Urinary bladder (tissue), 4 donors: ENCODE measurements at regions not wholly inside any gene's neighbourhood (a gene's known extent, or its start where the extent isn't known, plus 50 kb on each side); places are given as distances from the start of the nearest gene placed in this dataset. TPM values are rescaled to one million over a fixed set of nuclear protein-coding genes. Genes with fewer than 3 reads are reported as not detected.

Source experiments
- DNase-seq: peaks from one replicate; pipeline ENCODE4 v3.0.0-alpha.2; 2015; ENCODE audit errors: extremely low spot score
- H3K27ac ChIP-seq: one replicate; pipeline ENCODE4 v1.5.1; 2013; ENCODE audit warnings: low read depth, mild to moderate bottlenecking, moderate library complexity
- H3K36me3 ChIP-seq: one replicate; pipeline ENCODE4 v1.6.1; 2013; ENCODE audit warnings: mild to moderate bottlenecking, moderate library complexity; ENCODE audit not compliant: insufficient read depth
- H3K4me1 ChIP-seq: one replicate; pipeline ENCODE4 v1.6.1; 2013; ENCODE audit warnings: mild to moderate bottlenecking, moderate library complexity; ENCODE audit not compliant: insufficient read depth
- H3K4me3 ChIP-seq: one replicate; pipeline ENCODE4 v1.5.1; 2013; ENCODE audit warnings: low read depth, low read length
- WGBS: extraction: QIAGEN DNeasy Blood & Tissue Kit; methylation state at CpG from one replicate; pipeline ENCODE4 v1.1.7; 2013; 5-methylcytosine and 5-hydroxymethylcytosine counted together
- small RNA-seq: library from RNA; depleted of rRNA; stranded (forward); fragments of <200 nt; gene quantifications from one replicate; pipeline ENCODE3, GENCODE V24; 2014
- donor health status: healthy with polysubstance abuse.
- donor health status: healthy.

DNA sequence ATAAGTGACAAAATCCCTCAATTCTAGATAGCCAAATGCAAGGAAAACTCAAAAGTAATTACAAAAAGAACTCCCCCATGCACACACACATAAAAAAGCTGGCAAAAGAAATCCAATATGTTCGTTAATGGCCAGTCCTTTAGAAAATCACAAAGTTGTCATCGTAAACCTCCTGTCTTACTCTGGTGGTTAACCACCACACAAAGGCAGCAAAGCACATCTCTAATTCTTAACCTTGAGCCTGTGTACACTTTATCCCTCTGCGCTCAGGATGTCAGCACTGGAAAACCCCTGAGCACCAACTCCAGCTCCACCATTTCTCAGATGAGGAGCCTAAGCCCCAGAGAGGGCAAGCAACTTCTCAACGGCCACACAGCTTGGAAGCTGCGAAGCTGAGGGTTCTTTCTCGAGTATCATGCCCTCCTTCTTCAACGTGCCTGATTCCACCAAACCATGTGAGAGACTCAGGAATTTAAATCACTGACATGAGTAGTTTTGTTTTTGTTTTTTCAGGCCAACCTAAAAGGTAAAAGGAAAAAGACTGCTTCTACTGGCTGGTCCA lies 72.5 kb downstream of the C16orf95 start:
- Histone ChIP-seq H3K36me3 (no peaks in the 10 kb centered on the region), H3K27ac (no peak overlapping the region), H3K4me1 (no peaks in the 10 kb centered on the region), H3K4me3 (no peak overlapping the region)
- 75% methylated on average over 7 of the region's 7 CpGs for WGBS
- DNase-seq: no peak

DNA sequence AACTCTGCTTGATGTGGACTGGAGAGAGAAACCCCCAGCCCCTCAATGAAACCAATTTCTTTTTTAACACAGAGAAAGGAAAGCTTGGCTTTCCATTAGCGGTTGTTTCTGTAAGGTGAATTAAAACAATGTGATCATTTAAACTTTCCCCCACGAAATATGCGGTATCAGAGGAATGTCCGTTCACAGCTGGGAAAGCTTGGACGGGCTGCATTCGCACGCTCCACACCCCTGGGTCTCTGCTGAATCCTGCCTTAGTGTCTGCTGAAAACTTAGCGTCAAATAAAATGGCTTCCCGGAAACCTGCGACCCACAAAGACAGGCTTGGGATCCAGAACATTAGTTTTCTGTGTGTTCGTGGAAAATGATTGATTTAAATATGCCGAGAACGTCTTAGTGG lies 71.7 kb downstream of the C16orf95 start:
- WGBS: 80% methylated on average over 13 of the region's 13 CpGs
- no peak for DNase-seq

DNA sequence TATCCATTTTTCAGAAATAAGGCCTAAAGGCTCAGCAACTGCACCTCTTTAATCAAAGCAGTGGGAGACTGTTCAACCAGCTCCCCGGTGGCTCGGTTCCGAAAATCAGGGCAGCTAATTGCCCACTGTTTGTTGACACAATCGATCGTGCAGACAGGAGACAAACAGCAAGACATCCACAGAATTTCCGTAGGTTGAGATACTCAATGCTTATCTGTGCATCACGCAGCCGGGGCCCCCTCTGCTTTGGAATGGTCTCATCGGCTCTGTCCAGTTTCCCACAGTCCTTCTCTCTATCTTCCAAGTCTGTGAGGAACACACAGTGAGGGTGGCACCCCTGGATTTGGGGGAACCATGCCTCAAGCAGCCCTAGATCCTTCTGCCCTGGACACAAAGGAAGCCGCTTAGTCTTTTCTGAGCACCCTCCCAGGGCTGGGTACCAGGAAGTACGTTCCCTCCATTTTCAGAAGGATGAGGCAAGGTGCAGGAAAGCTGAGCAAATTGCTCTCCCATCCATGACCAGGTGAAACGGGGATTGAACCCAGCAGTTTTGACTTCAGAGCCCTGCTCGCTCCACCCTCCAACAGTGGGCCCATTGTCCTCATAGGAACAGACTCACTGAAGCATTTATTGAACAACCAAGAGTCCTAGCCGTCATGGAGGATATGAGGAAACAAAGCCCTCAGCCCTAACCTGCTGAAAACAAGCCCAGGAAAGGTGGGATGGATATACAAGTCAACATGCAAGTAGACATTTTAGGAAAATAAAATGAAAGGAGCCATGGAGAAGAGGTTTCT lies 70.7 kb downstream of the C16orf95 start:
- Histone ChIP-seq H3K36me3 (no peaks in the 10 kb centered on the region), H3K4me1 (no peaks in the 10 kb centered on the region), H3K4me3 (no peak overlapping the region), H3K27ac (no peak overlapping the region)
- WGBS: 86% methylated on average over 14 of the region's 14 CpGs
- DNase-seq: no peak

More for the DNA sequence above, 71.7 kb downstream of the C16orf95 start:
- no peaks in the 10 kb centered on the region for H3K4me1 ChIP-seq
- no peak overlapping the region for H3K4me3 ChIP-seq
- H3K36me3 ChIP-seq: no peaks in the 10 kb centered on the region
- no peak overlapping the region for H3K27ac ChIP-seq

DNA sequence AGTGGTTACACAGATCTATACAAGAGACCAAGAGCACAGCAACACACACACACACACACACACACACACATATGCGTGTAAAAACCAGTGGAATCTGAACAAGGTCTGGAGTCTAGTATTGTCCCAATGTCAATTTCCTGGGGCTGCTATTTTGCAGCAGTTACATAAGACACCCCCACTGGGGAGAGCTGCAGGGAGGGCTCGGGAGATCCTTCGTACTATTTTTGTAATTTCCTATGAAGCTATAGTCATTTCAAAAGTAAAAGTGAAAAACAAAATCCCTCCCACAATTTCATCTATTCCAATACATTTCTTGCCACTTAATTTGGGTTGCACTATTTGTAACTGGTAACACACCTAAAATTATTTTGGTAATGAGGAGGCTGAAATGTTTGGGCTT lies 68.5 kb downstream of the C16orf95 start:
- Histone ChIP-seq H3K4me1 (no peaks in the 10 kb centered on the region), H3K27ac (no peak overlapping the region), H3K36me3 (no peaks in the 10 kb centered on the region), H3K4me3 (no peak overlapping the region)
- 77% methylated on average over 3 of the region's 3 CpGs for WGBS
- no peak for DNase-seq

DNA sequence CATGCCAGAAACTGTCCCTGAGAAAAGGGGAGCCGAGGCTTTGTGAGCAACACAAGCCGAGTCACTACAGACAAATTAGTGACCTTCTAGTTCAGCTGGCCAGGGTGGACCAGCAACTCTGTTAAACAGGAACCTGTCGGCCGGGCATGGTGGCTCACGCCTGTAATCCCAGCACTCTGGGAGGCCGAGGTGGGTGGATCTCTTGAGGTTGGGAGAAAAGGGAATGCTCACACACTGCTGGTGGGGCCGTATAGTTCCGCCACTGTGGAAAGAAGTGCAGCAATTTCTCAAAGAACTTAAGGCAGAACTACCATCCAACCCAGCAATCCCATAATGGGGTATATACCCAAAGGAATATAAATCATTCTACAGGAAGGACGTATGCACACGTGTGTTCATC lies 67.8 kb downstream of the C16orf95 start:
- H3K27ac ChIP-seq: no peak overlapping the region
- H3K4me3 ChIP-seq: no peak overlapping the region
- WGBS: 92% methylated on average over 10 of the region's 10 CpGs
- no peaks in the 10 kb centered on the region for H3K4me1 ChIP-seq
- DNase-seq: no peak
- H3K36me3 ChIP-seq: no peaks in the 10 kb centered on the region

DNA sequence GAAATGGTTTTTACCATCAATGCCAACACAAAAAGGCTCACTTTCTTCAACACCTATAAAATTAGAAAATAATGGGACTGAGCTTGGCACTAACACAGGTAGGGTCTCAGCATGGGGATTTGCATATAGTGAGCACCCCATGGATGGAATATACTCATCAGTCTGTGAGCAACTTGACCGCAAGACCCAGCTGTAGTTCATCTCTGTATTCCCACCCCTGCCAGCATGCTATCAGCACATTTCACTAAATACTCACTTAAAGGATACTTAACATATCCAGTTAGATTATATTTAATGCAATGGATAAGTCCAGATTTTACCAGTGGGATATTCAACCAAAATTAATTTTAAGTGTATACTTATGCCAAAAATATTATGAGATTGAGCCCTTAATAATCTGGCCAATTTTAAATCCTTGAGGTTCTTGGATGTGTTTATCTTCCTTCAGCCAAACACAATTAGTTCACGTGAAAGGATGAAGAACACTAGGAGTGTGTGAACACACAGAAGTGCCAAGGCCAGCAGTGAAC lies 66.7 kb downstream of the C16orf95 start:
- WGBS: 42% methylated on average over 2 of the region's 2 CpGs
- Histone ChIP-seq H3K4me3 (no peak overlapping the region), H3K36me3 (no peaks in the 10 kb centered on the region), H3K4me1 (no peaks in the 10 kb centered on the region), H3K27ac (no peak overlapping the region)
- DNase-seq: no peak

DNA sequence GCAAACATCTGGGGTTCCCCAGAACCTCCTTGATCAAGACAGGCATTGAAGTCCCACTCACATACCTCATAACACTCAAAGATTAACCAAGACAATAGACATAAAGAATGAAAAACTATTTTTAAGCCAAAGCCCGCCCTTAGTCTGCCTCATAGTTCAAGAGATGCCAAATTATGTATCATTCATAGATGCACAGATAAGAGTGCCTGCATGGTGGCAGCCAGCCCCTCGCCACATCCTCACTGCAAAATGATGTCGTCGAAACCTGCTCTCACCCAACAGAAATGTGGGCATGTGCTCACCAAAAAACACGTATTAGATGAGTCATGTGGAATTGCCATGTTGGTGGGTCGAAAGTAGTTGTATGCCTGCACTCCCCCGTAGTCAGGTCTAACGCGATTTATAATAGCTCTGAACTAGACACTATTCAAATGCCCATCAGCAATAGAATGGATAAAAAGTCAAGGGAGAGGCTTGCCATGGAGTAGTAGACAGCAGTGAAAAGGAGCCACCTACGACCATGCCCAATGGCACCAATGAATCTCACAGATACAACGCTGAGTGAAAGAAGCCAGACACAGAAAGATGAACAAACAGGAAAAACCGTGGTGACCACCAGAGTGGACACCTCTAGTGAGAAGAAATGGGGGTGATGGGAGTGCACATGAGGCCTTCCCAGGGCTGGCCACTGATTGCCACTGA lies 64.8 kb downstream of the C16orf95 start:
- DNase-seq: no peak
- Histone ChIP-seq H3K4me1 (no peaks in the 10 kb centered on the region), H3K36me3 (no peaks in the 10 kb centered on the region), H3K27ac (no peak overlapping the region), H3K4me3 (no peak overlapping the region)
- 84% methylated on average over 12 of the region's 12 CpGs for WGBS

Small RNA genes lying in the stretch of these regions (small RNA-seq; reads per million reads assigned to genes)
- gene AC093519.1: not detected
